ENCODE measurements at regions not wholly inside any gene's neighbourhood (a gene's known extent, or its start where the extent isn't known, plus 50 kb on each side); places are given as distances from the start of the nearest gene placed in this dataset.

- H3K79me1 ChIP-seq (ENCODE audit: low read length): no peaks in the 10 kb centered on the region
- H3K9ac ChIP-seq (ENCODE audit: low read length): no peak overlapping the region
- no peak overlapping the region for H2BK5ac ChIP-seq (ENCODE audit: low read length)
- H3K27me3 ChIP-seq (ENCODE audit: insufficient read depth, low read length, poor library complexity): no peaks in the 10 kb centered on the region
- H3K27ac ChIP-seq (ENCODE audit: low read depth, low read length): no peak overlapping the region
- no peak overlapping the region for H3K4ac ChIP-seq (ENCODE audit: low read depth, low read length)
- no peak overlapping the region for H3K56ac ChIP-seq (ENCODE audit: low read length)
- H4K5ac ChIP-seq (ENCODE audit: low read length): no peak overlapping the region
- no peak overlapping the region for H3K23ac ChIP-seq (ENCODE audit: low read length)
- H4K8ac ChIP-seq (ENCODE audit: low read depth, low read length): no peak overlapping the region
- no peak overlapping the region for H2BK120ac ChIP-seq (ENCODE audit: low read depth, low read length)
- no peak overlapping the region for H3K4me3 ChIP-seq (ENCODE audit: low read length)
- H2BK15ac ChIP-seq (replicated peaks; ENCODE audit: low read depth): no peak overlapping the region
- WGBS (ENCODE audit: extremely low coverage, insufficient coverage, low lambda C conversion rate): no CpG with 5 or more reads among the region's 1 CpG
- no peaks in the 10 kb centered on the region for H3K36me3 ChIP-seq (ENCODE audit: control insufficient read depth, insufficient read depth, low read length)
- H3K4me1 ChIP-seq (ENCODE audit: control insufficient read depth, low read depth, low read length): no peaks in the 10 kb centered on the region
- DNase-seq: no peak
- no peaks in the 10 kb centered on the region for H3K79me2 ChIP-seq (ENCODE audit: control insufficient read depth, insufficient read depth, low read length)
- no peak overlapping the region for H2AK5ac ChIP-seq (ENCODE audit: low read length)
- no peak overlapping the region for H3K18ac ChIP-seq (ENCODE audit: low read length)
- H3K4me2 ChIP-seq (ENCODE audit: low read length): no peak overlapping the region
Measured at GRCh38 chr4:60194214-60194613, 1005.9 kb upstream of the ADGRL3 start.

- Histone ChIP-seq H2BK5ac (ENCODE audit: low read length) (no peak overlapping the region), H3K9ac (ENCODE audit: low read length) (no peak overlapping the region), H3K4me3 (ENCODE audit: low read length) (no peak overlapping the region), H3K18ac (ENCODE audit: low read length) (no peak overlapping the region), H3K79me1 (ENCODE audit: low read length) (no peaks in the 10 kb centered on the region), H3K4ac (ENCODE audit: low read depth, low read length) (no peak overlapping the region), H3K27me3 (ENCODE audit: insufficient read depth, low read length, poor library complexity) (no peaks in the 10 kb centered on the region), H3K36me3 (ENCODE audit: control insufficient read depth, insufficient read depth, low read length) (no peaks in the 10 kb centered on the region), H3K4me2 (ENCODE audit: low read length) (no peak overlapping the region), H3K23ac (ENCODE audit: low read length) (no peak overlapping the region), H3K27ac (ENCODE audit: low read depth, low read length) (no peak overlapping the region), H3K79me2 (ENCODE audit: control insufficient read depth, insufficient read depth, low read length) (no peaks in the 10 kb centered on the region), H2AK5ac (ENCODE audit: low read length) (no peak overlapping the region), H2BK120ac (ENCODE audit: low read depth, low read length) (no peak overlapping the region), H4K8ac (ENCODE audit: low read depth, low read length) (no peak overlapping the region), H3K4me1 (ENCODE audit: control insufficient read depth, low read depth, low read length) (no peaks in the 10 kb centered on the region), H3K56ac (ENCODE audit: low read length) (no peak overlapping the region), H2BK15ac (replicated peaks; ENCODE audit: low read depth) (no peak overlapping the region), H4K5ac (ENCODE audit: low read length) (no peak overlapping the region)
- no CpG with 5 or more reads among the region's 2 CpGs for WGBS (ENCODE audit: extremely low coverage, insufficient coverage, low lambda C conversion rate)
- DNase-seq: no peak
Measured at GRCh38 chr4:60195256-60195655, 1004.9 kb upstream of the ADGRL3 start.

DNA sequence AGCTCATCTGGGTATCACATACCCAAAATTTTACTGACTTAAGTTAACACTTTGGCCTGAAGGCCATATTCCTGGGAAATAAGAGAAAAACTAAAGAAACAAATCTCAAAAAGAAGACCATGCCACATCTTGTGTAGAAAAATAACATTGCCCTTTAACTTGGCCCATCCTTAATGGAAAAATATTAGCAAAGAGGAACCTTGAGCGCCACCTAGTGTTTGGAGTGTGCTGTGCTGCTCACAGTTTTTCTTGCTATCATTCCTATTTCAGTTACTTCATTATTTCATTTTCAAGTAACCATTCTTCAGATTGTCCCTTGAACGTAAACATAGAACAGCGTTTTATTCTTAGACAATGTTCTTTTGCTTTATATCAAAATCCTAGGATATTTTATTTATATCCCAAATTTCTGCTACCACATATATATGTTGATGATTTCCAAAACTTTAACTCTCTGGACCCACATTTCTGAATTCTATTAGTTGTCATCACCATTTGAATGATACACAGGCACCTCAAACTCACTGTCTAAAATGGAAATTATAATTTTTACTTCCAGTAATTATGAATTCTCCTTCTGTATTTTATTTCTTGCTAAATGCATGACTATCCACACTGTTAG, 999.0 kb upstream of the ADGRL3 start:
- H3K79me1 ChIP-seq (ENCODE audit: low read length): no peaks in the 10 kb centered on the region
- DNase-seq: peak; percentile 55
- no peak overlapping the region for H3K4me2 ChIP-seq (ENCODE audit: low read length)
- no peak overlapping the region for H4K8ac ChIP-seq (ENCODE audit: low read depth, low read length)
- H2AK5ac ChIP-seq (ENCODE audit: low read length): no peak overlapping the region
- H2BK5ac ChIP-seq (ENCODE audit: low read length): no peak overlapping the region
- WGBS (ENCODE audit: extremely low coverage, insufficient coverage, low lambda C conversion rate): no CpG with 5 or more reads among the region's 3 CpGs
- H3K4me3 ChIP-seq (ENCODE audit: low read length): no peak overlapping the region
- no peak overlapping the region for H4K5ac ChIP-seq (ENCODE audit: low read length)
- H3K27ac ChIP-seq (ENCODE audit: low read depth, low read length): no peak overlapping the region
- no peak overlapping the region for H3K9ac ChIP-seq (ENCODE audit: low read length)
- no peak overlapping the region for H3K4ac ChIP-seq (ENCODE audit: low read depth, low read length)
- H3K56ac ChIP-seq (ENCODE audit: low read length): no peak overlapping the region
- H3K23ac ChIP-seq (ENCODE audit: low read length): no peak overlapping the region
- H3K4me1 ChIP-seq (ENCODE audit: control insufficient read depth, low read depth, low read length): no peaks in the 10 kb centered on the region
- H2BK15ac ChIP-seq (replicated peaks; ENCODE audit: low read depth): no peak overlapping the region
- no peaks in the 10 kb centered on the region for H3K36me3 ChIP-seq (ENCODE audit: control insufficient read depth, insufficient read depth, low read length)
- H2BK120ac ChIP-seq (ENCODE audit: low read depth, low read length): no peak overlapping the region
- no peak overlapping the region for H3K18ac ChIP-seq (ENCODE audit: low read length)
- no peaks in the 10 kb centered on the region for H3K79me2 ChIP-seq (ENCODE audit: control insufficient read depth, insufficient read depth, low read length)
- no peaks in the 10 kb centered on the region for H3K27me3 ChIP-seq (ENCODE audit: insufficient read depth, low read length, poor library complexity)

GRCh38 chr4:60209588-60209987, 990.5 kb upstream of the ADGRL3 start:
- no CpG with 5 or more reads among the region's 1 CpG for WGBS (ENCODE audit: extremely low coverage, insufficient coverage, low lambda C conversion rate)
- Histone ChIP-seq H2AK5ac (ENCODE audit: low read length) (no peak overlapping the region), H3K9ac (ENCODE audit: low read length) (no peak overlapping the region), H3K4ac (ENCODE audit: low read depth, low read length) (no peak overlapping the region), H2BK120ac (ENCODE audit: low read depth, low read length) (no peak overlapping the region), H3K23ac (ENCODE audit: low read length) (no peak overlapping the region), H3K79me2 (ENCODE audit: control insufficient read depth, insufficient read depth, low read length) (no peaks in the 10 kb centered on the region), H3K36me3 (ENCODE audit: control insufficient read depth, insufficient read depth, low read length) (no peaks in the 10 kb centered on the region), H3K4me1 (ENCODE audit: control insufficient read depth, low read depth, low read length) (no peaks in the 10 kb centered on the region), H2BK5ac (ENCODE audit: low read length) (no peak overlapping the region), H3K4me2 (ENCODE audit: low read length) (no peak overlapping the region), H2BK15ac (replicated peaks; ENCODE audit: low read depth) (no peak overlapping the region), H3K27ac (ENCODE audit: low read depth, low read length) (no peak overlapping the region), H3K4me3 (ENCODE audit: low read length) (no peak overlapping the region), H3K79me1 (ENCODE audit: low read length) (no peaks in the 10 kb centered on the region), H4K5ac (ENCODE audit: low read length) (no peak overlapping the region), H3K27me3 (ENCODE audit: insufficient read depth, low read length, poor library complexity) (no peaks in the 10 kb centered on the region), H3K56ac (ENCODE audit: low read length) (no peak overlapping the region), H4K8ac (ENCODE audit: low read depth, low read length) (no peak overlapping the region), H3K18ac (ENCODE audit: low read length) (no peak overlapping the region)
- DNase-seq: no peak

- Histone ChIP-seq H3K4me2 (ENCODE audit: low read length) (no peak overlapping the region), H3K4me1 (ENCODE audit: control insufficient read depth, low read depth, low read length) (no peaks in the 10 kb centered on the region), H3K56ac (ENCODE audit: low read length) (no peak overlapping the region), H3K79me2 (ENCODE audit: control insufficient read depth, insufficient read depth, low read length) (no peaks in the 10 kb centered on the region), H2BK120ac (ENCODE audit: low read depth, low read length) (no peak overlapping the region), H3K18ac (ENCODE audit: low read length) (no peak overlapping the region), H3K79me1 (ENCODE audit: low read length) (no peaks in the 10 kb centered on the region), H4K8ac (ENCODE audit: low read depth, low read length) (no peak overlapping the region), H2BK5ac (ENCODE audit: low read length) (no peak overlapping the region), H3K23ac (ENCODE audit: low read length) (no peak overlapping the region), H2AK5ac (ENCODE audit: low read length) (no peak overlapping the region), H2BK15ac (replicated peaks; ENCODE audit: low read depth) (no peak overlapping the region), H3K36me3 (ENCODE audit: control insufficient read depth, insufficient read depth, low read length) (no peaks in the 10 kb centered on the region), H3K4me3 (ENCODE audit: low read length) (no peak overlapping the region), H3K4ac (ENCODE audit: low read depth, low read length) (no peak overlapping the region), H3K27me3 (ENCODE audit: insufficient read depth, low read length, poor library complexity) (no peaks in the 10 kb centered on the region), H3K27ac (ENCODE audit: low read depth, low read length) (no peak overlapping the region), H4K5ac (ENCODE audit: low read length) (no peak overlapping the region), H3K9ac (ENCODE audit: low read length) (no peak overlapping the region)
- DNase-seq: no peak
- WGBS (ENCODE audit: extremely low coverage, insufficient coverage, low lambda C conversion rate): no CpG with 5 or more reads among the region's 2 CpGs
Measured at GRCh38 chr4:60215906-60216305, 984.2 kb upstream of the ADGRL3 start.

GRCh38 chr4:60216752-60217151, 983.4 kb upstream of the ADGRL3 start:
- Histone ChIP-seq H2AK5ac (ENCODE audit: low read length) (no peak overlapping the region), H2BK15ac (replicated peaks; ENCODE audit: low read depth) (no peak overlapping the region), H2BK5ac (ENCODE audit: low read length) (no peak overlapping the region), H3K23ac (ENCODE audit: low read length) (no peak overlapping the region), H3K56ac (ENCODE audit: low read length) (no peak overlapping the region), H3K9ac (ENCODE audit: low read length) (no peak overlapping the region), H3K4ac (ENCODE audit: low read depth, low read length) (no peak overlapping the region), H4K5ac (ENCODE audit: low read length) (no peak overlapping the region), H3K18ac (ENCODE audit: low read length) (no peak overlapping the region), H3K79me1 (ENCODE audit: low read length) (no peaks in the 10 kb centered on the region), H3K4me3 (ENCODE audit: low read length) (no peak overlapping the region), H3K27ac (ENCODE audit: low read depth, low read length) (no peak overlapping the region), H3K4me2 (ENCODE audit: low read length) (no peak overlapping the region), H3K36me3 (ENCODE audit: control insufficient read depth, insufficient read depth, low read length) (no peaks in the 10 kb centered on the region), H3K27me3 (ENCODE audit: insufficient read depth, low read length, poor library complexity) (no peaks in the 10 kb centered on the region), H2BK120ac (ENCODE audit: low read depth, low read length) (no peak overlapping the region), H3K4me1 (ENCODE audit: control insufficient read depth, low read depth, low read length) (no peaks in the 10 kb centered on the region), H3K79me2 (ENCODE audit: control insufficient read depth, insufficient read depth, low read length) (no peaks in the 10 kb centered on the region), H4K8ac (ENCODE audit: low read depth, low read length) (no peak overlapping the region)
- DNase-seq: peak; percentile 13
- WGBS (ENCODE audit: extremely low coverage, insufficient coverage, low lambda C conversion rate): no CpG with 5 or more reads among the region's 1 CpG

Measured in mesendoderm (in vitro differentiated cells).